Choroid plexus epithelial cell (primary cell): ENCODE measurements at regions not wholly inside any gene's neighbourhood (a gene's known extent, or its start where the extent isn't known, plus 50 kb on each side); places are given as distances from the start of the nearest gene placed in this dataset.
A peak's percentile ranks its signal among the peaks of the same experiment; 100 is the strongest.

ENCODE experiments used
- DNase-seq: peaks from one replicate; pipeline ENCODE4 v3.0.0-alpha.2; 2010; ENCODE audit warnings: low read depth
- H3K4me3 ChIP-seq: 2 replicates; pipeline ENCODE4 v1.5.1; 2011; ENCODE audit warnings: low read depth, mild to moderate bottlenecking, control low read depth, low read length, moderate library complexity
- CTCF ChIP-seq: conservative IDR thresholded peaks from 2 replicates; pipeline ENCODE4 v1.5.1; 2011; ENCODE audit warnings: low read depth, mild to moderate bottlenecking, control low read depth, inconsistent platforms, low read length, moderate library complexity

- no peak for TF ChIP-seq CTCF
- DNase-seq, result no peak
- H3K4me3 ChIP-seq, result no peak overlapping the region
Observed at GRCh38 chr13:30006246-30006645, 155.8 kb upstream of the UBL3 start.

- TF ChIP-seq CTCF, result no peak
- no peak for DNase-seq
- no peak overlapping the region for H3K4me3 ChIP-seq
Observed at GRCh38 chr13:30004204-30004603, 153.8 kb upstream of the UBL3 start.

- no peak for TF ChIP-seq CTCF
- peak; percentile 56 for DNase-seq
- no peak overlapping the region for H3K4me3 ChIP-seq
Observed at GRCh38 chr13:30002577-30002976, 152.2 kb upstream of the UBL3 start.

GRCh38 chr13:30000370-30000765 is 150.0 kb upstream of the UBL3 start:
- TF ChIP-seq CTCF, result no peak
- DNase-seq, result no peak
- no peak overlapping the region for H3K4me3 ChIP-seq

- DNase-seq, result no peak
Observed at GRCh38 chr13:29999492-30000369, 149.3 kb upstream of the UBL3 start.

GRCh38 chr13:29996316-29996715 is 145.9 kb upstream of the UBL3 start:
- H3K4me3 ChIP-seq, result no peak overlapping the region
- no peak for TF ChIP-seq CTCF
- no peak for DNase-seq

More at GRCh38 chr13:29999492-30000369, 149.3 kb upstream of the UBL3 start:
- no peak for TF ChIP-seq CTCF
- no peak overlapping the region for H3K4me3 ChIP-seq
